SH-SY5Y (cell line): ENCODE measurements at regions not wholly inside any gene's neighbourhood (a gene's known extent, or its start where the extent isn't known, plus 50 kb on each side); places are given as distances from the start of the nearest gene placed in this dataset.

Experiments used
- GATA2 ChIP-seq: IDR thresholded peaks from 2 replicates; pipeline ENCODE4 v1.6.1; 2011; ENCODE audit warnings: mild to moderate bottlenecking, low read depth, low read length
- GATA3 ChIP-seq: IDR thresholded peaks from 2 replicates; pipeline ENCODE4 v1.6.1; 2011; ENCODE audit warnings: low read depth, mild to moderate bottlenecking, low read length, moderate library complexity

DNA sequence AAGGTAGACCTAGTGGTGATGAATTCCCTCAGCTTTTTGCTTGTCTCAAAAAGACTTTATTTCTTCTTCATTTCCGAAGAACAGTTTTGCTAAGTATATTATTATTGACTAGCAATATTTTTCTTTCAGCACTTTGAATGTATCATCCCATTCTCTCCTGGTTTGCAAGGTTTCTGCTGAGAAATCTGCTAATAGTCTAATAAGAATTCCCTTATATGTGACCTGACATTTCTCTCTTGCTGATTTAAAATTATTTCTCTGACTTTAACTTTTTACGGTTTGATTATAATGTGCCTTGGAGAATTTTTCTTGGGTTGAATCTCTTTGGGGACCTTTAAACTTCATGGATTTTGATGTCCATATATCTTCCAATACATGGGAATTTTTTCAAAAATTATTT lies 628.3 kb upstream of the ADGRL2 start:
- TF ChIP-seq GATA2 (no peak), GATA3 (no peak)
